HG03342 (cell line): ENCODE measurements at regions not wholly inside any gene's neighbourhood (a gene's known extent, or its start where the extent isn't known, plus 50 kb on each side); places are given as distances from the start of the nearest gene placed in this dataset.
"Not testable (repeated sequence)": the region's sequence is repeated elsewhere in the genome, so short reads cannot be mapped to it uniquely, and the experiment has no call there.

Experiments
- ATAC-seq: cut with Tn5 transposase; IDR thresholded peaks from one replicate; pipeline ENCODE4 v1.9.1; 2021; ENCODE audit warnings: mild to moderate bottlenecking, moderate library complexity; ENCODE audit not compliant: unreplicated experiment

DNA sequence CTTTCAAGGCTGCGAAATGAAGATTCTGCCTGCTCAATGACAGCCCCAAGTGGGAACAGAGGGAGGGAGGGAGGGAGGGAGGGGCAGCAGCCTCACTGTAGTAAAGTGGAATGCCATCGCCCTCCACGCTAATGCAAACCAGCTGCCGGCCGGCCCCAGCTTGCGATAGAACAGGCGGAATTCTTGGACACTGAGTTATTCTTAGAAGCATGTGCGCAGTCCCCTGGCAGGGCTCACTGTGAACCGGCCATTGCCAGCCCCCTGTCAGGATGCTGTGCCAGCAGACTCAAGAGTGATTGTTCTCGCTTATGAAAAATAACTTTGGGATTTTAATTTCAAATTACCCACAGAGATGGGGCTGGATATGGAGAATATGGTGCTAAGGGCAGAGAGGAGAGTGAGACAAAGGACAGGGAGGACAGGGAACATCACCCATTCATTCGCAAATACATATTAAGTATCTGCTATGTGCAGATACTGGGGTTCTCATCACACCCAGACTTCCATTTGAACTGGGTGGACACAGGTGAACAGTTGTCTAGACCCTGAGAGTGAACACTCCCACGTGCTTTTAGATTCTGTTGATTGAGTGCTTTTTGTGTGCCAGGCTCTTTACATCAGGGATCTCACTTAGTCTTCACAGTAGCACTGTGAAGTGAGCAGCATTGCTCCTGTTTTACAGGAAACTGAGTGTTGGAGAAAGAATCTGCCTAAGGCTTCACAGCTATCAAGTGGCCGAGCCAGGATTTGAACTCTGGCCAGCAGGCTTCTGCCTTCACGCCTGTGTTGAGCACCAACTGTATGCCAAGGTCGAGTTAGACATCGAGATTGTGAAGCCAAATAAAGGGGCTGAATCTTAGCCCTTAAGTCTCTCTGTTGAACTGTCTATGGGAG is 192.9 kb downstream of the C12orf75 start:
- no peak for ATAC-seq

DNA sequence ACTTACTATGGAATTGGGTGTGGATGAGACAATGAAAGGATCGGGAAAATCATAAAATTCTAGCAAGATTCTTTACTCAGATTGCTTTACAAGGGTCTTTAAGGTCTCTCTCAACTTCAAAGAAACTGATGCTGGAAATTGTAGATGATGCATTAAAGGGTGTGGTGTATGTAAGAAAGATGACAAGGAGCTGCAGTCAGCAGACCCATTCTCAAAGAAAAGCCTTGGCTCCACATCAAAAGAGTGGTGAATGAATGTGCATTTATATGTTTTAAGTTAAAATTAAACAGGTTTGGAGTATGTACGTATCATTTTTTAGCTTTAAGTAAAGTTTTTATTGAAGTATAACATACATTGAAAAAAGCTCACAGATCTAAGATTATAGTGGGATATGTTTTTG is 194.5 kb downstream of the C12orf75 start:
- ATAC-seq, result no peak

DNA sequence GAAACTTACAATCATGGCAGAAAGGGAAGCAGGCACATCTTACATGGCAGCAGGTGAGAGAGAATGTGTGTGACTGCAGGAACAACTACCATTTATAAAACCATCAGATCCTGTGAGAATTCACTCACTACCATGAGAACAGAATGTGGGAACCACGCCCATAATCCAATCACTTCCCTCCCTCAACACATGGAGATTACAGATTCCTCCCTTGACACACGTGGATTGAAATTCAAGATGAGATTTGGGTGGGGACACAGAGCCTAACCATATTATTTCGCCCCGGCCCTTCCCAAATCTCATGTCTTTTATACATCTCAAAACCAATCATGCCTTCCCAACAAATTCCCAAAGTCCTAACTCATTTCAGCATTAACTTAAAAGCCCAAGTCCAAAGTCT is 203.6 kb downstream of the C12orf75 start:
- ATAC-seq, result no peak

DNA sequence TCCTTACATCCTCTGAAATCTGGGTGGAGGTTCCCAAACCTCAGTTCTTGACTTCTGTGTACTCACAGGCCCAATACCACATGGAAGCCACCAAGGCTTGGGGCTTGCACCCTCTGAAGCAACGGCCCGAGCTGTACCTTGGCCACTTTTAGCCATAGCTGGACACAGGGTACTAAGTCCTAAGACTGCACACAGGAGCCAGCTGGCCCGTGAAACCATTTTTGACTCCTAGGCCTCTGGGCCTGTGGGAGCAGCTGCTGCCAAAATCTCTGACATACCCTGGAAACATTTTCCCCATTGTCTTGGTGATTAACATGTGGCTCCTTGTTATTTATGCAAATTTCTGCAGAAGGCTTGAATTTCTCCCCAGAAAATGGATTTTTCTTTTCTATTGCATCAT is 204.5 kb downstream of the C12orf75 start:
- not testable (repeated sequence) for ATAC-seq

DNA sequence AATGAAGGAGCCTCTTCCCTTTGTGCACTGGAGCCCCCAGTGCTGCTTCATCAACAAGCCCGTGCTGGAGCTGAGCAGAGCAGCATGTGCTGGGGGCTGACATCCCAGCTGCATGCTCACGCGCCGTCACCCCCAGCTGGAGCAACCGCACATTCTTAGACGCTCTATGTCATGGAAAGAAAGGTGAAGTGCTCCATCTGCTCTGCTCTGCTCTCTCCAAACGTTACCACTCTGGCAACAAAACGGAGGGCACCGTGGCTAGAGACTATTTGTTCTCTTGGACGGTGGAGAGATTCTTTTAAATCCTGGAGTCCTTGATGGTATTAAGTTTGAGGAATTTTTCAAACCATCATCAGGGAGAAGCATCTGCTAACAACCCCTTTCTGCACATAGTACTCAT is 208.4 kb downstream of the C12orf75 start:
- ATAC-seq, result no peak

DNA sequence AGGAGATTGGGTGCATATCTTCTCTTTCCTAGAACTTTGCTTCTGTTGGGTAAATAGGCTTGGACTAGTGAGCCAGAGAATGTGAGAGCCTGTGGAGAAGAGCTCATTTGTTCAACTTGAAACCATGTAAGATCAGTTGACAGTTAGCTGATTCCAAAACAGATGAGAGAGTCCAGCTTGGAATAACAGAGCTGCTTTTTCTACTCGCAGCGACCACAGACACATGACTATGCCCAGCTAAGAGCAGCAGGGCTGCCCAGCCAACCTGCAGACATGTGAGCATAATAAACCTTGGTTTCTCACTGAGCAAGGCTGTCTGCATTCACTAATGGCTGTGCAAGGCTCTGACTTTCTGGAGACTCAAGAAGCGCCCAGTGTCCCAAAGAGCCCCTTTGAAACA is 209.2 kb downstream of the C12orf75 start:
- no peak for ATAC-seq

DNA sequence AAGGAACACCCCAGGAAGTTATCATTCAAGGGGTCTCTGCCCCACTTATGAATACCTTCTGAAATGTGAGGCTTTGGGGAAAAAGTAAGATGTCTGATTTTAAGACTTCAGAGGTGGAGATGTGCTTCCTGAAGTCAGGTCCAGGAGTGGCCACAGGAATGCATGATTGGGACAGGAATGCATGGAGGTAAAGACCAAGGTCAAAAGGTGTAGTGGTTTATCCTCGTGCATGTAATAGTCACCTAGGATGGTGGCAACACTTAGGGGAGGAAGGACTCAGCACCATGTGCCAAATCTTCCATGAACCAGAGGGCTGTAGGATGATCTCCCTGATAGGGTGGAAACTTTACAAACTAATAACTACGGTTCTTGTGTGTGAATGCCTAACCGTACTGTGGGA is 217.3 kb downstream of the C12orf75 start:
- no peak for ATAC-seq

DNA sequence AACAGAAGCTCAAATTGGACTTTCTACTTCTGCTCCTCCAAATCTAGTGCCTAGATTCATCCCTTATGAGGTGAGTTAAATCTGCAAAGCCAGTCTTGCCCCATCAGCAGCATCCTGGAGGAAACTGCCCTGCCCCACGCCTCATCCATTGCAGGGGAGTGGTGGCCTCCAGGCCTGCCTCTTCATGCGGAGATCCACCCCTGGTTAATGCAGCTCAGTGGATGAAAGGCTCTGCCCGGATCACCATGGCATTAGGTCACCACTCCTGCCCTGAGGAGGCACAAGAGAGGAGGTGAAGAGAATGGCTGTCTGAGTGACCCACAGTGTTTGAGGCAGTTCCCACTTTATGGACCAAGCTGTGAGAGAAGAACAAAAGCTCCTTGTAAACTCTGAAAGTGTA is 218.1 kb downstream of the C12orf75 start:
- ATAC-seq, result no peak

DNA sequence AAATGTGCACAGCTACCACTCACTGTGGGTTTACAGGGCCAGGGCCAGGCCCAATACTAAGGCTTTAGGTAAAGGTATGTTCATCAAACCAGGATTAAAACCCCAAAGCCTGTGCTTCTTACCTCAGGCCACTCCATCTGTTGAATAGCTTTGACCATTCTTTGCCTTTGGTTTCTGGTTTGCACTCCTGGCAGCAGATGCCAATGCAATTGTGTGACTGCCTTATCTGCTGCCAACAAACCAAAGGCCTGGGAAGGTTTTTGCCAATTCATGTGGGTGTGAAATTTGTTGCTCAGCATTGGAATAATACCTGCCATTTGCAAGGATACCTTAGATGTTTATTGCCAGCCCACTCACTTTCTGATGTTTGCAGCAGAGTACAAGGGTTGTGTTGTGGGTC is 221.6 kb downstream of the C12orf75 start:
- no peak for ATAC-seq

DNA sequence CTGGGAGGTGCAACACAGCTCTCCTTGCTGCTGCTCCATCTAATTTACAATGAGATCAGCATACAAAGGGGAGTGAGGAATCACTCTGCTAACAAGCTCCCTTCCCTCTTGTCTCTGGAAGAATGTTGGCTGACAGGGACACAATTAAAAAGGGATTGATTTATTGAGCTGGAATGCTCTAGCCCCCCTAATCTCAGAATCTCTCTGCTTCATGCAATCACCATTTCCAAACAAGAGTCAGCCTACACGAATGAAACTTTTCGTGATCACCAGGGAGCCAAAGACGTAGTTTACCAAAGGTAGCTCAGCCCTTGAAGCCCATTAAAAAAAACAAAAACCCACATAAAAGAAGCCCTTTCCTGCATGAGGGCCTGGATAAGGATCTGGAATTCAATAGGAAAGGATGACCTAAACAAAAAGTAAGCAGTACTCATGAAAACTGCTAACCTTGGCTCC is 223.8 kb downstream of the C12orf75 start:
- no peak for ATAC-seq

DNA sequence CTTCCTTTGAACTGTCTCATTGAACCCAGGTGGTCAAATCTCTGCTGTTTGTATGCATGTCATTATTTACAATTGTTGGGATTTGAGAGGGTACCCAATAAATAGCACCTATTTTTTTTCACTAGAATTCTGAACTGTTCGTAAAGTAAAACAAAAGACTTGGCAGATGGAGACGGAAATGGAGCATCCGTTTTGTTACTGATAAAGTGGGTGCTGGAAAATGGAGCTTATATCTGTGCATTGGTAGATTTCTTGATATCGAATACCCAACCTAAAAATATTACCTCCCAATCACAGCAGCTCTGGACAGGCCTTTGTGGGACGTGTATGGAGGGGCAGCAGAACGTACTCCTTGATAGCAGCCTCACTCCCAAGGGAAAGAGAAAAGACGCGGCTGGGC is 224.4 kb downstream of the C12orf75 start:
- no peak for ATAC-seq

DNA sequence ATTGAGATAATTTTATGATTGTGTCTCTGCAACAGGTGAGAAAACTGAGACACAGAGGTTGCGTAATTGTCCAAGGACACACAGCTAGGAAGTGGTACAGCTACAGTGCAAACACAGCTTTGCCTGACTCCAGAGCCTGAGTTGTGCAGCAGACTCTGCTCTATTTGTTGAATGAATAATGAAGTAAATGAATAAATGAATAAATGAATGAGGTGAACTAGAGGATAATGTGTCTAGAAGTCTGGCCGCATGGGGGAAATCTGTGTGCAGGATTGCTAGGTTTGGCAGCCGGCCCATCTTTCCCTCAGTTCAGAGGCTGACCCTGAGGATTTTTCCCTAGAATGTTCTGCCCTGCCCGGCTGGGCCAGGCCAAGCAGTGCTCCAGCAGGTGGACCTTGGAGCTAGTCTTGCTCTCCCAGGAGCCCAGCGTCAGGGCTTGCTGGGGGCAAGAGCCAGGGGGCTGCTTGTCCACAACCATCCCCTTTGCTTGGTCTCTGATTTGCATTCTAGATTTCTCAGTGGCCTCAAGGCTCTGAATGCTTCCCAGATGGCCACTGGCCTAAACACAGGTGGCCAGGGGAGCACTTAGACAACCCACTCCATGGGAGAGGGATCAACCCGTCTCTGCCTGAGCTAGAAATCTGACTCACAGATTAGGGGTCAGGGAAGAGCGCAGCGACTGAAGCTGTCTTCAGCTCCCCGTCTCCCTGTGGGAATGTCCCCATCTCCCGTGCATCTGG is 225.2 kb downstream of the C12orf75 start:
- ATAC-seq, result no peak

DNA sequence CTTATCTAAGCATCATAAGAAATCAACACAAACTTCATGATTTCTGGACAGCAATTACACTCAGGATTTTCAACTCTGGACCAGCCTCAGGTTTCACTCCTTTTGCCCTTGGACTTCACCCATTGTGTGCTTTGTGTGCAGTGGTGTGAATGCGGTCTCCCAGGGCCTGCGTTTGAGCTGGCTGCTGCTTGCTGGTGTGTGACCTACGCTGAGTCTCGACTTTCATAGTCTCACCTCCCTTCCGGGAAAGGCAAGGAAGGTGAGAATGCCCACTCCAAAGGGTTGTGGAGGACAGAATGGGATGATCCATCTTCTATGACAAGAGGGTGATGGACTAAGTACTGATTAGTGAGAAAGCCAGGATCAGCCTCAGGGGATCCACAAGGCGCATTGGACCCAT is 228.8 kb downstream of the C12orf75 start:
- ATAC-seq, result no peak

DNA sequence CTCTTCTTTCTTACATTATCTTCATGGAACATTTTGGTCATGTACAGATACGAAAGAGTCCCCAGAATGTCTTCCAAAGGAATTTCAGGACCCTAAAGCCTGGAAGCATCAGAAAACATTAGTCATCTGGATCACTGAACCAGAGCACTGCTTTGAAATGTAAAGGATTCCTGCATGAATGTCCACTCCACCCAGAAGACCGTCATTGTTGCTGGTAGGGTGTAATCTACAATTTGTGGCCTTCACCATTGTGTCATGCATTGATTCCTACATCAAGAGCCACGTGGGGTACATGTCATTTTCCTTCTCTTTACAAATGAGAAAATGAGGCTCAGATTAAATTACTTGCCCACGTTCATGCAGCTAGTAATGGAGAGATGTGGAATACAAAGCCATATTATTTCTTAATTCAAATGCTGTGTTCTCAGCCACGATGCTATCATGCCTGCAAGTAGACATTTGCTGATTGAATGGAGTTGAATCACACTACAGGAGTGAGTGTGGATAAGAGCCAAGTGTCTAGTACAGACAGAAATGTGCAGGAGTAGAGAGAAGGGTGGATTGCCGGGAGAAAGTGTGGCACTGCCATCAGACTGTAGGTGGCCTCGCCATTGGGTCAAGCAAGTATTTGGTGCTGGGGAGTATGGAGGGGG is 231.2 kb downstream of the C12orf75 start:
- ATAC-seq, result no peak

DNA sequence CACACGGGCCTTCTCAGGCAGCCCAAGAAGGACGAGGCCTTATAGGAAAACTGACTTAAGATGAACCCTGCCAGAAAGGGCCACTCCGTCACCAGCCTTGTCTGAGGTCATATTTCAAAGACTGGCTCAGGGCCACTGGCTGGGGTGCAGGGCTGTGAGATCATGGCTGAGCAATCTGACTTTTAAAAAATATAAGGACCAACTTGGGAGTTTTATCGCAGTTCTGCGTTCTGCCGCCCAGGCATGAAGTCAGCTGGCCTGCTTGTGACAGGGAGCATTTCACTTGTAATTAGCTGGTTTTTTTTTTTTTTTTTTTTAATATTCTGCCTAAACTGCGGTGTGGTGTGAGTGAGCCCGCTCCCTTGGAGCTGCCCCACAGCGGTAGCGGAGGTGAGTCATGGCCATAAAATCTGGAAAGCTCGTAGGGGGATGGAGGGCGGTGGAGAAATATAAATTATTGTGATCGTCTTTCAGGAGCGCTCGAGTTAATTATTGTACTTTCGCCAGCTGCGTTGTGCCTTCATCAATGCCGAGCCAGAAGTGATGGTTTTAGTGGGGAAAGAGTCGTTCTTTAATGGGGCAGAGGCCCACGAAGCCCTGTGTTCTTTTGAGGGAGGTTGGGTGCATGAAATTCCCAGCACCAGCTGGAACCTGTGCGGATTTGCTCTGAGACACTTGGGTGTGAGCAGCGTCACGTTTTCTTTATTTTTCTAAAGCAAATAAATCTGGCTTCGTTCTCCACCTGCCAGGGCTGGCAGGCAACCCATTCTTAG is 231.9 kb downstream of the C12orf75 start:
- ATAC-seq, result no peak

DNA sequence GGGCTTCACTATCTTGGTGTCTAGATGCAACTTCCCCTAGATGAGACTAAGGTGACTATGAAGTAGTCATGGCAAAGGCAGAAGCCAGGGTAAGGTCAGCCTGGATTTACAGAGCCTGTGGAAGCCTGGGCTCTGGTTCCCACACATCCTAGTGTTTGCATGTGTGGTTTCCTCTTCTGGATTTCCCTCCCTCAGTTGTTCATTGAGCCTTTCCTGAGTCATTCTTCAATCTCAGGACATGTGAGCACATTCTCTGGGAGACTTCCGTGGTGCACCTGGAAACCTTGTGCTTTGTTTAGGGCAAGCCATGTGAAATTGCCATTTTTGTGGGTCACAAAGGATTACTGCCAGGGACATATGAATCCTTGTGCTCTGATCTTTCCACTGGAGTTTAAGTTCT is 236.6 kb downstream of the C12orf75 start:
- ATAC-seq, result no peak

DNA sequence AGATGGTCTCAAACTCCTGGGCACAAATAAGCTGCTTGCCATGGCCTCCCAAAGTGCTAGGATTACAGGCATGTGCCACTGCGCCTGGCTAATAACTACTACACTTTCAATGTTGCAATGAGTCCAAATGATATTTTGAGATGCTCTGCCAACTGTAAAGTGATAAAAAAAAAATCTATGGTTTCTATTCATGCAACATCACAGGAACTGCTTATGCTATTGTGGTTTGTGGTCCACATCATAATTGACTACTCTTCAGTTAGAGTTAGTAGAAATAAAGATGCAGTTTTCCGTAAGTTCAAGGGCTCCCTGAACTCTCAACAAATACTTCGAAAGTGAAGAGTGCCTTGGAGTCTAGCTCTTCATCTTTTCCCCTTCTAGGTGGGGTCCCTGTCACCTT is 239.4 kb downstream of the C12orf75 start:
- ATAC-seq, result no peak

DNA sequence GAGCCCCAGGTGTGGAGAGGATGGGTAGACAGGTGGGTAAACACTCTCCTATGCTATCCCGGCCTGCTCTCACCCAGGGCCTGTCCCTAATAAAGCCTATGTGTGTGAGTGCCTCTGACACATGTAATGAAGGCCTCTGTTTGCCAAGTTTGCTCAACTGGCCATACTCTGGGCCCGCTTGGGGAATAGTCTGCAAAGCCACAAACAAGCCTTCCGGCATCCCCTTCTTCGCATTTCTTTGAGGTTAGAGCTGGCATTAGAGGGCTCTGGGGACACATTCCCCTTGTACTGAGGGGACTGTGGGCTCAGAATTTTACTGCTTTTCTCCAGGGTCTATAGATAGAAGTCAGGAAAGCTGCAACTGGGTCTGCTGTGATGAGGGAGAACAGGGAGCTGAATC is 240.5 kb downstream of the C12orf75 start:
- no peak for ATAC-seq

DNA sequence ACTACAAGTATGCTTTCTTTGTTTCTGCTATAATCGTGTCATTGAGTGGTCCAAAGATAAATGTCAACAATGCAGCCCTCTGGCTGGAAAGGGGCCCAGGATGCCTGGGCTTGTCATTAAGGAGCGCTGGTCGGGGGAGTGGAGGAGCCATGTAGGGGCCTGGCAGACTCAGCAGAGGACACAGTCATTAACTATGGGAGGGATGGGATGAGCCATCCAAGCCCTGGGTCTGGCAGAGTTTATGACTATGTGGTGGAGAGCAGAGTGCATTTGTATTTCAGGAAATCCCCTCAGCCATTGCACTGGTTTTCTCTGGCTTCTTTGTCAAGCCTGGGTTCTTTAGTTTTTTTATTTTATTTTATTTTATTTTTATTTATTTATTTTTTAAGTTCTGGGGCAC is 243.1 kb downstream of the C12orf75 start:
- ATAC-seq, result no peak

DNA sequence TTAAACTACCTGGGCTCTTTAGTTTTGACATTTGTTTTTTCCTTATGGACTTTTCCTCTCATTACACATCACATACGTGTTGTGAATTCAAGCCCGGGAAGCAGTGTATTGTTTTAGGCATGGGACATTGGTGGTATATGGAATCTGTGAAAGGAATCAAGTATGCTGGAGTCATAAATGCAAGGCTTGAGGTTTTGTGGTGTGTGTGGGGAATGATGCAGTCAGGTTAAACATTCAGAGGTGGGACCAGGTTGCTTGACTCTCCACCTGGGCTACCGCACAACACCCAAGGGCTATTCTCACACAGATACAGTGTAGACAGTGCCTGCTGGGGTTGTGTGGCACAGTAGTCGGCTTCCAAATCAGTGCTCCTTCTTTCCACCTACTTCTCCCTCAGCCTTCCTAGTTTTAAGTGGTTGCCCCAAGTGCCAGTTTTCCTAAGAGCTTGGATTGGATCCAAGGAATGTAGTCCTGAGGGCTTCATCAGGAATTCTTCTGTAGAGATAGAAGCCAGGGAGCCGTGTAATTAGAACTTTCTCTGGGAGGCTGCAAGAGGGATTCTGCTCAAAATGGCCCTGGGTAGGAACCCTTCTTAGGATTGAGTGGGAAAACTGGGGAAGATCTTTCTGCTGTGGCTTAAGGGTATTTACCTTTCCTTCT is 243.7 kb downstream of the C12orf75 start:
- ATAC-seq, result no peak
